ENCODE measurements at regions not wholly inside any gene's neighbourhood (a gene's known extent, or its start where the extent isn't known, plus 50 kb on each side); places are given as distances from the start of the nearest gene placed in this dataset.
"Not testable (repeated sequence)": the region's sequence is repeated elsewhere in the genome, so short reads cannot be mapped to it uniquely, and the experiment has no call there.

- WGBS, 3 donors, result 74 to 81% (median 74%) methylated on average over 5 of the region's 5 CpGs
- FAIRE-seq, result no peak
Observed at GRCh38 chr4:164096766-164097518, 602.5 kb downstream of the TMA16 start.

GRCh38 chr4:164100741-164101365, 606.4 kb downstream of the TMA16 start:
- not testable (repeated sequence) for DNase-seq; H3K4me3 ChIP-seq (ENCODE audit: low read depth in 1 of 3, low read length in 3 of 3); FAIRE-seq; H3K27ac ChIP-seq (ENCODE audit: low read depth in 1 of 3, low read length in 2 of 3); H3K9me3 ChIP-seq (ENCODE audit: control insufficient read depth in 2 of 2, insufficient read depth in 1 of 2, low read depth in 1 of 2, low read length in 1 of 2); H3K27me3 ChIP-seq (ENCODE audit: control insufficient read depth in 3 of 3, insufficient read depth in 3 of 3, low read length in 3 of 3); H3K36me3 ChIP-seq (ENCODE audit: control insufficient read depth in 3 of 3, insufficient read depth in 2 of 3, low read depth in 1 of 3, low read length in 3 of 3); H3K4me1 ChIP-seq (ENCODE audit: control insufficient read depth in 3 of 3, insufficient read depth in 2 of 3, low read depth in 1 of 3, low read length in 2 of 3)
- WGBS, 3 donors, result 85 to 95% (median 88%) methylated on average over 15 to 23 of the region's 23 CpGs

More at GRCh38 chr4:164096766-164097518, 602.5 kb downstream of the TMA16 start:
- no peaks in the 10 kb centered on the region for H3K27me3 ChIP-seq (ENCODE audit: control insufficient read depth in 3 of 3, insufficient read depth in 3 of 3, low read length in 3 of 3)
- DNase-seq, result no peak
- H3K36me3 ChIP-seq (ENCODE audit: control insufficient read depth in 3 of 3, insufficient read depth in 2 of 3, low read depth in 1 of 3, low read length in 3 of 3), result no peaks in the 10 kb centered on the region
- H3K4me1 ChIP-seq (ENCODE audit: control insufficient read depth in 3 of 3, insufficient read depth in 2 of 3, low read depth in 1 of 3, low read length in 2 of 3), result no peaks in the 10 kb centered on the region
- no peak overlapping the region for H3K27ac ChIP-seq (ENCODE audit: low read depth in 1 of 3, low read length in 2 of 3)
- no peak overlapping the region for H3K4me3 ChIP-seq (ENCODE audit: low read depth in 1 of 3, low read length in 3 of 3)
- H3K9me3 ChIP-seq (ENCODE audit: control insufficient read depth in 2 of 2, insufficient read depth in 1 of 2, low read depth in 1 of 2, low read length in 1 of 2), result no peaks in the 10 kb centered on the region

- WGBS, 3 donors, result 38 to 73% (median 42%) methylated on average over 2 of the region's 2 CpGs
- Histone ChIP-seq H3K27ac (ENCODE audit: low read depth in 1 of 3, low read length in 2 of 3) (no peak overlapping the region), H3K9me3 (ENCODE audit: control insufficient read depth in 2 of 2, insufficient read depth in 1 of 2, low read depth in 1 of 2, low read length in 1 of 2) (no peaks in the 10 kb centered on the region), H3K27me3 (ENCODE audit: control insufficient read depth in 3 of 3, insufficient read depth in 3 of 3, low read length in 3 of 3) (no peaks in the 10 kb centered on the region), H3K4me3 (ENCODE audit: low read depth in 1 of 3, low read length in 3 of 3) (no peak overlapping the region), H3K4me1 (ENCODE audit: control insufficient read depth in 3 of 3, insufficient read depth in 2 of 3, low read depth in 1 of 3, low read length in 2 of 3) (no peaks in the 10 kb centered on the region), H3K36me3 (ENCODE audit: control insufficient read depth in 3 of 3, insufficient read depth in 2 of 3, low read depth in 1 of 3, low read length in 3 of 3) (no peaks in the 10 kb centered on the region)
- DNase-seq (no peak), FAIRE-seq (no peak)
Observed at GRCh38 chr4:164108971-164109370, 614.5 kb downstream of the TMA16 start.

GRCh38 chr4:164109503-164109902, 615.0 kb downstream of the TMA16 start:
- Histone ChIP-seq H3K36me3 (ENCODE audit: control insufficient read depth in 3 of 3, insufficient read depth in 2 of 3, low read depth in 1 of 3, low read length in 3 of 3) (no peaks in the 10 kb centered on the region), H3K9me3 (ENCODE audit: control insufficient read depth in 2 of 2, insufficient read depth in 1 of 2, low read depth in 1 of 2, low read length in 1 of 2) (no peaks in the 10 kb centered on the region), H3K4me3 (ENCODE audit: low read depth in 1 of 3, low read length in 3 of 3) (no peak overlapping the region), H3K4me1 (ENCODE audit: control insufficient read depth in 3 of 3, insufficient read depth in 2 of 3, low read depth in 1 of 3, low read length in 2 of 3) (no peaks in the 10 kb centered on the region), H3K27ac (ENCODE audit: low read depth in 1 of 3, low read length in 2 of 3) (no peak overlapping the region), H3K27me3 (ENCODE audit: control insufficient read depth in 3 of 3, insufficient read depth in 3 of 3, low read length in 3 of 3) (no peaks in the 10 kb centered on the region)
- DNase-seq (no peak), FAIRE-seq (no peak)
- 52 to 74% (median 54%) methylated on average over 4 of the region's 4 CpGs for WGBS, 3 donors

GRCh38 chr4:164115236-164115635, 620.7 kb downstream of the TMA16 start:
- 46 to 54% (median 47%) methylated on average over 2 of the region's 2 CpGs for WGBS, 3 donors
- H3K36me3 ChIP-seq (ENCODE audit: control insufficient read depth in 3 of 3, insufficient read depth in 2 of 3, low read depth in 1 of 3, low read length in 3 of 3), result no peaks in the 10 kb centered on the region
- no peak overlapping the region for H3K27ac ChIP-seq (ENCODE audit: low read depth in 1 of 3, low read length in 2 of 3)
- H3K4me3 ChIP-seq (ENCODE audit: low read depth in 1 of 3, low read length in 3 of 3), result no peak overlapping the region
- H3K9me3 ChIP-seq (ENCODE audit: control insufficient read depth in 2 of 2, insufficient read depth in 1 of 2, low read depth in 1 of 2, low read length in 1 of 2), result no peaks in the 10 kb centered on the region
- H3K4me1 ChIP-seq (ENCODE audit: control insufficient read depth in 3 of 3, insufficient read depth in 2 of 3, low read depth in 1 of 3, low read length in 2 of 3), result no peaks in the 10 kb centered on the region
- FAIRE-seq (no peak), DNase-seq (no peak)
- no peaks in the 10 kb centered on the region for H3K27me3 ChIP-seq (ENCODE audit: control insufficient read depth in 3 of 3, insufficient read depth in 3 of 3, low read length in 3 of 3)

GRCh38 chr4:164116286-164116685, 621.8 kb downstream of the TMA16 start:
- H3K36me3 ChIP-seq (ENCODE audit: control insufficient read depth in 3 of 3, insufficient read depth in 2 of 3, low read depth in 1 of 3, low read length in 3 of 3), result no peaks in the 10 kb centered on the region
- H3K9me3 ChIP-seq (ENCODE audit: control insufficient read depth in 2 of 2, insufficient read depth in 1 of 2, low read depth in 1 of 2, low read length in 1 of 2), result no peaks in the 10 kb centered on the region
- FAIRE-seq (no peak), DNase-seq (no peak)
- no peaks in the 10 kb centered on the region for H3K27me3 ChIP-seq (ENCODE audit: control insufficient read depth in 3 of 3, insufficient read depth in 3 of 3, low read length in 3 of 3)
- H3K4me1 ChIP-seq (ENCODE audit: control insufficient read depth in 3 of 3, insufficient read depth in 2 of 3, low read depth in 1 of 3, low read length in 2 of 3), result no peaks in the 10 kb centered on the region
- 31 to 47% (median 31%) methylated on average over 1 of the region's 1 CpG for WGBS, 3 donors
- H3K27ac ChIP-seq (ENCODE audit: low read depth in 1 of 3, low read length in 2 of 3), result no peak overlapping the region
- no peak overlapping the region for H3K4me3 ChIP-seq (ENCODE audit: low read depth in 1 of 3, low read length in 3 of 3)

GRCh38 chr4:164134388-164134787, 619.5 kb upstream of the SMIM31 start:
- FAIRE-seq (no peak), DNase-seq (no peak)
- WGBS, 3 donors, result 87 to 90% (median 88%) methylated on average over 2 of the region's 2 CpGs
- Histone ChIP-seq H3K36me3 (ENCODE audit: control insufficient read depth in 3 of 3, insufficient read depth in 2 of 3, low read depth in 1 of 3, low read length in 3 of 3) (no peaks in the 10 kb centered on the region), H3K4me1 (ENCODE audit: control insufficient read depth in 3 of 3, insufficient read depth in 2 of 3, low read depth in 1 of 3, low read length in 2 of 3) (no peaks in the 10 kb centered on the region), H3K4me3 (ENCODE audit: low read depth in 1 of 3, low read length in 3 of 3) (no peak overlapping the region), H3K9me3 (ENCODE audit: control insufficient read depth in 2 of 2, insufficient read depth in 1 of 2, low read depth in 1 of 2, low read length in 1 of 2) (no peaks in the 10 kb centered on the region), H3K27me3 (ENCODE audit: control insufficient read depth in 3 of 3, insufficient read depth in 3 of 3, low read length in 3 of 3) (no peaks in the 10 kb centered on the region), H3K27ac (ENCODE audit: low read depth in 1 of 3, low read length in 2 of 3) (no peak overlapping the region)

- WGBS, 3 donors, result 59 to 72% (median 65%) methylated on average over 2 of the region's 2 CpGs
- Histone ChIP-seq H3K27ac (ENCODE audit: low read depth in 1 of 3, low read length in 2 of 3) (no peak overlapping the region), H3K27me3 (ENCODE audit: control insufficient read depth in 3 of 3, insufficient read depth in 3 of 3, low read length in 3 of 3) (no peaks in the 10 kb centered on the region), H3K9me3 (ENCODE audit: control insufficient read depth in 2 of 2, insufficient read depth in 1 of 2, low read depth in 1 of 2, low read length in 1 of 2) (peaks cover 0 to 2% of the 10 kb centered on the region in 2 donors), H3K4me3 (ENCODE audit: low read depth in 1 of 3, low read length in 3 of 3) (no peak overlapping the region), H3K36me3 (ENCODE audit: control insufficient read depth in 3 of 3, insufficient read depth in 2 of 3, low read depth in 1 of 3, low read length in 3 of 3) (no peaks in the 10 kb centered on the region), H3K4me1 (ENCODE audit: control insufficient read depth in 3 of 3, insufficient read depth in 2 of 3, low read depth in 1 of 3, low read length in 2 of 3) (no peaks in the 10 kb centered on the region)
- no peak for DNase-seq
- FAIRE-seq, result no peak
Observed at GRCh38 chr4:164136180-164136616, 617.7 kb upstream of the SMIM31 start.

Measured in small intestine (tissue), 7 donors.